Kasumi-1 (cell line): ENCODE measurements at regions not wholly inside any gene's neighbourhood (a gene's known extent, or its start where the extent isn't known, plus 50 kb on each side); places are given as distances from the start of the nearest gene placed in this dataset.

ENCODE experiments used
- DNase-seq, 2 experiments: peaks; one replicate each; lab custom pipeline; 2025; lab: John Stamatoyannopoulos, UW

- no peak for DNase-seq
Measured at GRCh38 chr11:114877976-114878375, 199.6 kb downstream of the NXPE2 start.

- DNase-seq: no peak
Measured at GRCh38 chr11:114880442-114880841, 202.1 kb downstream of the NXPE2 start.

DNA sequence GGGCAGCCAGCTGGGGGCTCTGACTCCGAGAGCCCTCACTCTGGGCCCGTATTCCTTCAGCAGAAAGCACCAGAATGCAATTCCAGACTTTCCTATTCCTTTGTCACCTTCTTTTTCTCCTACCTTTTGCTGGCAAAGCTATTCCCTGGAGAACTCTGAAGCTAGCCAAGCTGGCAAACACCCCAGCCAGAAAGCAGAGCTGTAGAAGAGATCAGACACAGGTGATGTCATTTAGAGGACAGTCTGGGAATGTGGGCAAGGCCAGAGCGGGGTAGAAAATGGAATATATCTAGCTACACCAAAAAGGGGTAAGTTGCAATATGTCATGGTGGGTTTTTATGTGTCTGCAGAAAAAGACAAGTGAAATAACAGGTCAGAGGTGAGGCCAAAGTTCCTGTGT, 205.1 kb downstream of the NXPE2 start:
- DNase-seq: no peak

- no peak for DNase-seq
Measured at GRCh38 chr11:114886644-114887265, 208.4 kb downstream of the NXPE2 start.

- no peak for DNase-seq
Measured at GRCh38 chr11:114889594-114890011, 211.3 kb downstream of the NXPE2 start.

DNA sequence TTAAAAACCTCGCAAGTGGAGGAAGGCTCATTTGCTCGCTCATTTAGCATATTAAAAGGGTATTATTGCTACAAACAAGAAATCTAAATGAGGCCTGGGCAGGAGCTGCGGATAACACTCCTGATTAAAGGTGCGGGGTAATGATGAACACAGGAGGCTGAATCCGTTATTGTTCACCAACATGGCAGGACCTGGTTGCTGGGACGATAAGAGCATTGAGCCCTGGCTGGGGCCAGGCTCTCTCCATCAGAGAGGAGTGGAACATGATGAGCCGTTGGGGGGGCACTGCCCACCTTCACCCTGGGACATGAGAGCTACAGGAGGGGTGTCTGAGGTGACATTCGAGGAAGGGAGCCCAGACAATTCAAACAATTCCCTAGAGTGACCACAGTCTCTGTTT, 211.7 kb downstream of the NXPE2 start:
- DNase-seq: no peak

GRCh38 chr11:114891911-114892310, 213.6 kb downstream of the NXPE2 start:
- no peak for DNase-seq

DNA sequence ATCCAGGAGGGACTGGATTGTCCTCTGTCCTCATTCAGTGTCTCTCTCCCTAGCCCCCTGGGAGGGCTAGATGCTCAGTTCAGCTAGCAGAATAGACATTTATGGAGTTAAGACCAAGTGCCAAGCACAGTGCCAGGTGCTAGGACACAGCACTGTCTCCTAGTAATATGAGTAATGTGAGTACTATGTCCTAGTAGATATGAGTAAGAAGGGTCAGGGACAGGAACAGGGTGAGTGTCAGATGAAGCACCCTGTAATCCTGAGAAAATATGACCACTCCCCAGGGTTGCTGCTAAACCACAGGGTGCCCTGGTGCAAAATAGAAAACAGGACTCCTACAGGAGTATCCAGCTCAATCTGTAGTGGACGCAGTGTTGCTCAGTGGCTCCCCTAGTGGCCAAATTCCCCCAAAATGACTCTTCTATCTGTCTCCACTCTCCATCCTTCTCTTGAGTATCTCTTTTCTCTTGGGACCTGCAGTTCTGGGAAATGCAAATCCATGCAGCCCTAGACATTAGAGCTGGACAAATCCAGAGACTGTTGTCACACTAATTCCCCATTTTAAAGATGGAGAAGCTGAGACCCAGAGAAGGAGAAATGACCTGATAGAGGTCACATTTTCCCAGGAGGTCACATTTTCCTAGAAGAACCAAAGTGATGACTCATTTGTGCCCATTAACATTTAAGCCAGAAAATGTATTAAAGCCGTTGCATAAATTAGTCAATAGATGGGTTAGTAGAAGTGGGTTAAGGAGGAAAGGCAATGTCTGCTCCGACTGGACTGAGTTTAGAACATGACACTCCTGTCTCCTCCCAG, 214.3 kb downstream of the NXPE2 start:
- peak in 1 of 2 experiments; percentile 4 for DNase-seq

DNA sequence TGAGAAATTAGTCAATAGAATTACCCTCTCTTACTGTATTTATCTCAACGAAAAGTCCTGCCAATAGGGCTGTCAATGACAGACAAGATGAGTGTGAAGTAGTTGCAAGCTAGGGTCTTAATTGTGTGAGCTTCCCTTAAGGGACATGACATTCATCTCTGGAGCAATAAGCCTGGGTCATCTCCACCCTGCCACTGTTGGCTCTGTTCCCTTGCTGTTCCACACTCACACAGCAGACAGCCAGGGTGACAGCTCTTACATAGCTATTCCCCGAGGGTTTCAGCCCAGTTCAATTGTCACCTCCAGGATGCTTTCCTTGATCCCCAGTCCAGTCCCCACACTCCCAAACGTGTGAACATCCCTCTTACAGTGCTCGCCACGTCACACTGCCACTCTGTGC, 215.0 kb downstream of the NXPE2 start:
- DNase-seq: no peak

- DNase-seq: no peak
Measured at GRCh38 chr11:114896594-114896993, 218.3 kb downstream of the NXPE2 start.

DNA sequence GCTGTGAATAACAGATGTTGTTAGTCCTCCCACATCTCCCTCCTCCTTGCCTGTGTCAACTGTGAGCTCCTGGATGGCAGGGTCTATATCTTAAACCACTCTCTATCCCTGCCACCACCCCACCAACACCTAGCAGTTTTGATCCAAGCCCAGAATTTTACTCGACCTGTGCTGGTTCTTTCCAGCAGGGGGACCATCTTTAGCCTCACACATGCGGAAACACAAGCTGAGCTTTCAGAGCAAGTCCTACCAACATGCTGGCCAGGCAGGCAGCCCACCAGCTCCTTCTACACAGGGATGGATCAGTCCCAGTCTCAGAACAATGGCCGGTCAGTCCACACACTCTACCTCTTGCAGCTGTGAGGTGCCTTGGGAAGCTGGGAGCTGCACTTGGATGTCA, 231.5 kb downstream of the NXPE2 start:
- DNase-seq: no peak

DNA sequence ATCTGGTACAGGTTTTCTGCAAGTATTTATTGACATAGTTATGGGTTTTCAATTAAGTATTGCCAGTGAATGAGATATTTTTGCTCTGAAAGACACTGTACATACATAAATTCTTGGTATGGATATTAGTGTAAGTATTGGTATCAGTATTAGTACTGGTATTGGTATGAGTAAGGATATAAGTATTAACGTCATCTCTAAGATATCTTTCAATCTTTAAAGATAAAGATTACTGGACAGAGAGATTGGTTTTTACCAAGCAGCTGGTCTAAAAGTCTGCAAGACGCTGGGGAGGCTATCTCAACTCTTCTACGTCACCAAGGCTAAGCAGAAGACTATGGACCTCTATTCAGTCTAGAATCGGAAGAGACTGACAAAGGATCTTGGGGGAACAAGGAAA, 234.5 kb downstream of the NXPE2 start:
- no peak for DNase-seq

- DNase-seq: no peak
Measured at GRCh38 chr11:114914231-114915005, 236.1 kb downstream of the NXPE2 start.

- DNase-seq: no peak
Measured at GRCh38 chr11:114915871-114916805, 237.8 kb downstream of the NXPE2 start.

DNA sequence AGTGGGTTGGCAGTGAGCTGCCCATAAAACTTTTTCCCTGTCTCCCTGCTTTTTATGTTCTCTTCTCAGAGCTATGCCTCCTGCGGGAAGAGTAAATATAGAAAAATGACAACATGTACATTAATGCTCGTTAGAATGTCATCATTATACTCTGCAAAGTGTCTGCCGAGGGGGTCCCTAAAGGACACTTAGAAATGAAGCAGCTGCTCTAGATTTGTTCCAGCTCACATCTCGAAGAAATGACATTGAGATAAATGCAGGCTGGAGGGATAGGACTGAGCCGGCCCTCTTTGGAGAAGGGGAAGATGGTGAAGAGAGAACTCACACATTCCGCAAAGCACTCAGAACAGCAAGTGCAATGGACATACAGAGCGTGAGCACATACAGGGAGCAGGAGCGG, 240.0 kb downstream of the NXPE2 start:
- DNase-seq: no peak

- DNase-seq: no peak
Measured at GRCh38 chr11:114921697-114922096, 243.4 kb downstream of the NXPE2 start.

DNA sequence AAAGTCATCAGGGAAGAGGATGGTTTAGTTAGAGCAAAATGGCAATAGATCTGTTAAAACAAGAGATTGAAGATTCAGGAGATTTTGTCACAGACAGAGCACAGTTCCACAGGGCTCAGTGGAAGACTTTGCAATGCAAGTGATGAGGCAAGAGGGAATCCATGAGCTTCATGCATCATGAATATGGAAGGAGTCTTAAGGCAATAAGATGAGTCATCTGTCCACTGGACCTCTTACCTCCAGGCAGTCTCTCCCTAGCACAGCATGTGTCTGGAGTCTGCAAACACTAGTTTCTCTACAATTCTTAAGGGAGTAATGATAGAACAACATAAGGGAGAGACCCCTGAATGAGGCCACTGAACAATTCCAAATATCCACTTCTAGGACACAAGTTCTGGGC, 245.7 kb downstream of the NXPE2 start:
- DNase-seq: no peak

- no peak for DNase-seq
Measured at GRCh38 chr11:114925591-114925990, 247.3 kb downstream of the NXPE2 start.

- DNase-seq: no peak
Measured at GRCh38 chr11:114928260-114928870, 250.0 kb downstream of the NXPE2 start.

- no peak for DNase-seq
Measured at GRCh38 chr11:114929351-114930000, 251.1 kb downstream of the NXPE2 start.

DNA sequence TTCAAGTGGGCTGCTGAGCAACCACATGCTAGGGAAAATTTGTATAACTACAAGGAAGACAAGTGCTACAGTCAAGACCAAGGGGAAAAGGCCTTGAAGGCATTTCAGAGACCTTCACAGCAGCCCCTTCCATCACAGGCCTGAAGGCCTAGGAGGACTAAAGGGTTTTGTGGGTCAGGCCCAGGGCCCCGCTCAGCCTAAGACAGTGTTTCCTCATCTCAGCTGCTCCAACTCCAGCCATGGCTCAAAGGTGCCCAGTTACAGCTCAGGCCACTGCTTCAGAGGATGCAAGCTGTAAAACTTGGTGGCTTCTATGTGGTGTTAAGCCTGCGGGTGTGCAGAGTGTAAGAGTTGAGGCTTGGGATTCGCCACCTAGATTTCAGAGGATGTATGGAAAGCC, 260.5 kb downstream of the NXPE2 start:
- DNase-seq: no peak
